ENCODE measurements at regions not wholly inside any gene's neighbourhood (a gene's known extent, or its start where the extent isn't known, plus 50 kb on each side); places are given as distances from the start of the nearest gene placed in this dataset.

- no peak overlapping the region for H4K5ac ChIP-seq (ENCODE audit: low read depth, low read length)
- dilution Hi-C loops (cut with HindIII; ENCODE audit: low sequenced_read_pairs, unreplicated experiment) = no loop called here
- H3K9me1 ChIP-seq (ENCODE audit: insufficient read depth, low read length) = no peaks in the 10 kb centered on the region
- no peaks in the 10 kb centered on the region for H3K4me1 ChIP-seq (ENCODE audit: control insufficient read depth, insufficient read depth, low read length)
- H2BK20ac ChIP-seq (ENCODE audit: low read depth, low read length) = no peak overlapping the region
- H3K9me3 ChIP-seq (ENCODE audit: control insufficient read depth, insufficient read depth, low read length) = no peaks in the 10 kb centered on the region
- ChIA-PET CTCF (interaction anchor here (0.6 kb wide), 1 partner anchor 852 kb away, joined by 3 read pairs; no protein-coding TSS in a partner anchor), POLR2A (ENCODE audit: unreplicated experiment) (no interaction called here)
- no peak overlapping the region for H3K4ac ChIP-seq (ENCODE audit: low read depth, low read length)
- ATAC-seq (ENCODE audit: low read depth) (no peak), DNase-seq (no peak)
- H3K4me3 ChIP-seq (ENCODE audit: insufficient read depth, low read depth, low read length) = no peak overlapping the region
- no peaks in the 10 kb centered on the region for H3K27me3 ChIP-seq (ENCODE audit: control insufficient read depth, insufficient read depth, low read length)
- no peak overlapping the region for H4K8ac ChIP-seq (ENCODE audit: low read depth in 2 of 2, low read length in 2 of 2)
- H3K9ac ChIP-seq (ENCODE audit: low read depth, low read length) = no peak overlapping the region
- no peak overlapping the region for H3K18ac ChIP-seq (ENCODE audit: low read depth, low read length)
- no TSS peak for BruUV-seq (replicated peaks)
- WGBS, 2 experiments (ENCODE audit: extremely low coverage in 2 of 2, insufficient read length in 1 of 2) = no CpG with 5 or more reads among the region's 3 CpGs
- no peak for TF ChIP-seq FOS (IDR thresholded peaks at IDR 0.05; ENCODE audit: low read depth, low read length)
- no peak for TF ChIP-seq MAZ (IDR thresholded peaks at IDR 0.05; ENCODE audit: borderline replicate concordance, low read depth, low read length)
- no peak for TF ChIP-seq SMC3 (IDR thresholded peaks at IDR 0.05; ENCODE audit: low read depth, low read length)
- no peak for TF ChIP-seq ELK1 (IDR thresholded peaks at IDR 0.05; ENCODE audit: borderline replicate concordance, low read depth, low read length)
- no peak for TF ChIP-seq CTCF (conservative IDR thresholded peaks at IDR 0.05; ENCODE audit: low read depth, low read length)
- TF ChIP-seq BHLHE40 (IDR thresholded peaks at IDR 0.05; ENCODE audit: low read depth, low read length) = no peak
- no peak for TF ChIP-seq RFX5 (IDR thresholded peaks at IDR 0.05; ENCODE audit: low read depth, low read length)
- TF ChIP-seq POLR2A (IDR thresholded peaks at IDR 0.05; ENCODE audit: low read depth, low read length) = no peak
- TF ChIP-seq MAFK (IDR thresholded peaks at IDR 0.05; ENCODE audit: low read depth, low read length) = no peak
- TF ChIP-seq CHD1 (IDR thresholded peaks at IDR 0.05; ENCODE audit: low read depth, low read length) = no peak
- H3K4me2 ChIP-seq (ENCODE audit: low read depth, low read length) = no peak overlapping the region
- H3K23ac ChIP-seq (ENCODE audit: low read depth, low read length) = no peak overlapping the region
- no peaks in the 10 kb centered on the region for H3K79me1 ChIP-seq (ENCODE audit: low read depth in 1 of 2, low read length in 2 of 2)
- intact Hi-C loops (cut with micrococcal nuclease) = no loop called here
- no peak overlapping the region for H2BK120ac ChIP-seq (ENCODE audit: low read depth, low read length)
- no peak overlapping the region for H3K14ac ChIP-seq (replicated peaks; ENCODE audit: low read depth, low read length)
- H4K20me1 ChIP-seq (ENCODE audit: insufficient read depth, low read length) = no peaks in the 10 kb centered on the region
- no peak overlapping the region for H2AK5ac ChIP-seq (ENCODE audit: low read depth, low read length)
- no peaks in the 10 kb centered on the region for H3K36me3 ChIP-seq (ENCODE audit: control insufficient read depth, insufficient read depth, low read length)
- H2AK9ac ChIP-seq (replicated peaks; ENCODE audit: low read depth, low read length, poor library complexity) = no peak overlapping the region
- no peak overlapping the region for H2BK5ac ChIP-seq (ENCODE audit: low read depth, low read length, poor library complexity, severe bottlenecking)
- H3K56ac ChIP-seq (ENCODE audit: extremely low read depth, insufficient read depth, low read length) = no peak overlapping the region
- no peak overlapping the region for H3K27ac ChIP-seq (ENCODE audit: insufficient read depth, low read length)
- no peak overlapping the region for H2BK15ac ChIP-seq (ENCODE audit: low read depth, low read length)
- in situ Hi-C loops (cut with MboI; ENCODE audit: low sequenced_read_pairs) = no loop called here
- H2AFZ ChIP-seq (replicated peaks; ENCODE audit: low read length, poor library complexity) = no peak overlapping the region
- H4K91ac ChIP-seq (ENCODE audit: insufficient read depth, low read depth, low read length) = no peak overlapping the region
Observed at GRCh38 chrX:99398545-99398944, 1011.5 kb downstream of the PCDH19 start.

Measured in IMR-90 (cell line).